ENCODE measurements at regions not wholly inside any gene's neighbourhood (a gene's known extent, or its start where the extent isn't known, plus 50 kb on each side); places are given as distances from the start of the nearest gene placed in this dataset.

GRCh38 chr12:118488034-118488433 lies 111.7 kb downstream of the SUDS3 start:
- Histone ChIP-seq H3K4me3 (ENCODE audit: low read depth in 1 of 3, low read length in 3 of 3) (no peak overlapping the region), H3K36me3 (ENCODE audit: control insufficient read depth in 4 of 4, insufficient read depth in 3 of 4, low read depth in 1 of 4, low read length in 3 of 4) (no peaks in the 10 kb centered on the region), H3K9me3 (ENCODE audit: control insufficient read depth in 4 of 4, low read length in 3 of 4) (no peaks in the 10 kb centered on the region), H3K27me3 (ENCODE audit: control insufficient read depth in 4 of 4, insufficient read depth in 4 of 4, low read length in 3 of 4) (peaks cover 0 to 8% (median 0%) of the 10 kb centered on the region in 4 donors), H3K27ac (ENCODE audit: low read depth in 1 of 2, low read length in 2 of 2) (no peak overlapping the region), H3K4me1 (ENCODE audit: control insufficient read depth in 4 of 4, insufficient read depth in 4 of 4, low read length in 3 of 4) (no peaks in the 10 kb centered on the region), H3K9ac (ENCODE audit: low read depth in 1 of 2, low read length in 2 of 2) (no peak overlapping the region)
- no peak for DNase-seq (ENCODE audit: low spot score)
- 51% methylated on average over 2 of the region's 2 CpGs for WGBS
- no peak for TF ChIP-seq ATF3 (IDR thresholded peaks at IDR 0.05)
- no peak for TF ChIP-seq RXRA (IDR thresholded peaks at IDR 0.05)
- TF ChIP-seq ZBTB33 (IDR thresholded peaks at IDR 0.05): no peak
- TF ChIP-seq MAX (IDR thresholded peaks at IDR 0.05): no peak
- TF ChIP-seq NR2F2 (IDR thresholded peaks at IDR 0.05): no peak
- TF ChIP-seq RAD21 (IDR thresholded peaks at IDR 0.05): no peak
- TF ChIP-seq EGR1 (IDR thresholded peaks at IDR 0.05; ENCODE audit: low read depth in 2 of 2): no peak
- TF ChIP-seq GABPA (IDR thresholded peaks at IDR 0.05 in 1 of 2, conservative IDR thresholded peaks at IDR 0.05 in 1 of 2): no peak
- no peak for TF ChIP-seq CTCF (IDR thresholded peaks at IDR 0.05; ENCODE audit: low read depth, low read length, missing input control)
- no peak for TF ChIP-seq SP1 (IDR thresholded peaks at IDR 0.05)
- no peak for TF ChIP-seq FOXA1 (IDR thresholded peaks at IDR 0.05)
- TF ChIP-seq FOXA2 (IDR thresholded peaks at IDR 0.05): no peak
- no peak for TF ChIP-seq REST (IDR thresholded peaks at IDR 0.05)
- TF ChIP-seq HNF4G (IDR thresholded peaks at IDR 0.05): no peak
- TF ChIP-seq YY1 (IDR thresholded peaks at IDR 0.05): no peak
- TF ChIP-seq JUND (IDR thresholded peaks at IDR 0.05): no peak
- no peak for TF ChIP-seq TAF1 (conservative IDR thresholded peaks at IDR 0.05)
- no peak for TF ChIP-seq HNF4A (conservative IDR thresholded peaks at IDR 0.05)
